ENCODE measurements at regions not wholly inside any gene's neighbourhood (a gene's known extent, or its start where the extent isn't known, plus 50 kb on each side); places are given as distances from the start of the nearest gene placed in this dataset.

DNA sequence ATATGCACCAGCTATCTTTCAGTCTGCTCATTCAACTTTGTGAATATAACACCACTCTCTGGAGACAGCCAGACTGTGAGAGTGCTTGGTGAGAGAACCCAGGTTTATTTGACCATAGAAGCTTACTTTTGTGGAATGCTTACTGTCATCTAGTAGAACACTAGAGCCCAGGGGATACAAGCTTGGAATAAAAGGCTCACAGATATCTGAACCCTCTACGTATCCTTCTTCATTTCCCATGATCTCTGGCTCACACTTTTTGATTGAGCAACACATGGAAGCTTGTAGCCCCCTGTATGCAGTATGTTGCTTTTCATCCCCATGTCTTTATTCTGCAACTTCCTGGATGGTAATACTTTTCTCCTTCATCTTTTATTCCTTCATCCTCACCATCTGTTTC is 835.3 kb upstream of the CITED2 start:
- TF ChIP-seq POLR2A (IDR thresholded peaks at IDR 0.05), result no peak
- TF ChIP-seq, protein P1, sequence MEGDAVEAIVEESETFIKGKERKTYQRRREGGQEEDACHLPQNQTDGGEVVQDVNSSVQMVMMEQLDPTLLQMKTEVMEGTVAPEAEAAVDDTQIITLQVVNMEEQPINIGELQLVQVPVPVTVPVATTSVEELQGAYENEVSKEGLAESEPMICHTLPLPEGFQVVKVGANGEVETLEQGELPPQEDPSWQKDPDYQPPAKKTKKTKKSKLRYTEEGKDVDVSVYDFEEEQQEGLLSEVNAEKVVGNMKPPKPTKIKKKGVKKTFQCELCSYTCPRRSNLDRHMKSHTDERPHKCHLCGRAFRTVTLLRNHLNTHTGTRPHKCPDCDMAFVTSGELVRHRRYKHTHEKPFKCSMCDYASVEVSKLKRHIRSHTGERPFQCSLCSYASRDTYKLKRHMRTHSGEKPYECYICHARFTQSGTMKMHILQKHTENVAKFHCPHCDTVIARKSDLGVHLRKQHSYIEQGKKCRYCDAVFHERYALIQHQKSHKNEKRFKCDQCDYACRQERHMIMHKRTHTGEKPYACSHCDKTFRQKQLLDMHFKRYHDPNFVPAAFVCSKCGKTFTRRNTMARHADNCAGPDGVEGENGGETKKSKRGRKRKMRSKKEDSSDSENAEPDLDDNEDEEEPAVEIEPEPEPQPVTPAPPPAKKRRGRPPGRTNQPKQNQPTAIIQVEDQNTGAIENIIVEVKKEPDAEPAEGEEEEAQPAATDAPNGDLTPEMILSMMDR (IDR thresholded peaks at IDR 0.05), result no peak
